Mammary epithelial cell (primary cell): ENCODE measurements at regions not wholly inside any gene's neighbourhood (a gene's known extent, or its start where the extent isn't known, plus 50 kb on each side); places are given as distances from the start of the nearest gene placed in this dataset.

Experiments used
- CTCF ChIP-seq, 2 donors: IDR thresholded peaks in 1 of 2; conservative IDR thresholded peaks in 1 of 2; 2 replicates each; pipeline ENCODE4 v1.5.1; 2011 to 2012; ENCODE audit warnings: inconsistent platforms in 2 of 2, low read length in 2 of 2, mild to moderate bottlenecking in 2 of 2, control low read depth in 1 of 2, low read depth in 1 of 2; ENCODE audit not compliant: insufficient read depth in 1 of 2; ENCODE audit errors: extremely low read depth in 1 of 2
- EZH2 ChIP-seq: IDR thresholded peaks from 2 replicates; pipeline ENCODE4 v1.6.1; 2012; ENCODE audit warnings: low read length, inconsistent platforms, borderline replicate concordance

GRCh38 chr18:42641996-42642395, 473.5 kb downstream of the RIT2 start:
- TF ChIP-seq CTCF (conservative IDR thresholded peaks at IDR 0.05 in 1 of 2, IDR thresholded peaks at IDR 0.05 in 1 of 2; ENCODE audit: extremely low read depth in 1 of 2, insufficient read depth in 1 of 2, low read depth in 1 of 2, low read length in 2 of 2) (no peak), EZH2 (no peak)
